Fibroblast of lung (primary cell): ENCODE measurements at regions not wholly inside any gene's neighbourhood (a gene's known extent, or its start where the extent isn't known, plus 50 kb on each side); places are given as distances from the start of the nearest gene placed in this dataset.

ENCODE experiments used
- DNase-seq, 2 donors: peaks; one replicate each; pipeline versions ENCODE4 v3.0.0 to v3.0.0-alpha.2; 2010; ENCODE audit warnings: low read depth in 2 of 2
- H2AFZ ChIP-seq: 2 replicates; pipeline ENCODE4 v1.5.1; 2012; ENCODE audit warnings: low read length, control low read depth, inconsistent platforms
- H3K27ac ChIP-seq: 2 replicates; pipeline ENCODE4 v1.5.1; 2011; ENCODE audit warnings: low read length, control low read depth; ENCODE audit not compliant: insufficient read depth
- H3K27me3 ChIP-seq: 2 replicates; pipeline ENCODE4 v1.5.1; 2011; ENCODE audit warnings: mild to moderate bottlenecking, low read length; ENCODE audit not compliant: control insufficient read depth, insufficient read depth
- H3K36me3 ChIP-seq: 2 replicates; pipeline ENCODE4 v1.5.1; 2011; ENCODE audit warnings: low read length; ENCODE audit not compliant: control insufficient read depth, insufficient read depth
- H3K4me1 ChIP-seq: 2 replicates; pipeline ENCODE4 v1.5.1; 2011; ENCODE audit warnings: low read length; ENCODE audit not compliant: control insufficient read depth, insufficient read depth; ENCODE audit errors: extremely low read depth
- H3K4me2 ChIP-seq: 2 replicates; pipeline ENCODE4 v1.5.1; 2011; ENCODE audit warnings: low read length, control low read depth; ENCODE audit not compliant: insufficient read depth; ENCODE audit errors: extremely low read depth
- H3K4me3 ChIP-seq, 4 experiments: fragments of 200-600 bp in 1 of 4; sonication (generic) in 1 of 4; replicated peaks in 1 of 4; 2 replicates each; pipeline ENCODE4 v1.5.1; 2011 to 2016; ENCODE audit warnings: low read length in 4 of 4, low read depth in 3 of 4, mild to moderate bottlenecking in 3 of 4, control low read depth in 2 of 4, inconsistent platforms in 1 of 4, mixed read lengths in 1 of 4; ENCODE audit not compliant: insufficient read depth in 1 of 4; ENCODE audit errors: control extremely low read depth in 1 of 4
- H3K79me2 ChIP-seq: 2 replicates; pipeline ENCODE4 v1.5.1; 2012; ENCODE audit warnings: mild to moderate bottlenecking, low read length, inconsistent platforms; ENCODE audit not compliant: control insufficient read depth, insufficient read depth
- H3K9ac ChIP-seq: 2 replicates; pipeline ENCODE4 v1.5.1; 2011; ENCODE audit warnings: mild to moderate bottlenecking, low read length, control low read depth; ENCODE audit not compliant: insufficient read depth
- H3K9me3 ChIP-seq: 2 replicates; pipeline ENCODE4 v1.5.1; 2012; ENCODE audit warnings: low read depth, low read length; ENCODE audit not compliant: control insufficient read depth, insufficient read depth
- H4K20me1 ChIP-seq: 2 replicates; pipeline ENCODE4 v1.5.1; 2011; ENCODE audit warnings: low read length; ENCODE audit not compliant: control insufficient read depth, insufficient read depth; ENCODE audit errors: extremely low read depth
- CTCF ChIP-seq, 2 donors: IDR thresholded peaks in 1 of 2; conservative IDR thresholded peaks in 1 of 2; 1 replicate in 1 of 2; 2 replicates in 1 of 2; pipeline ENCODE4 v1.5.1; 2011 to 2012; ENCODE audit warnings: low read length in 2 of 2, control low read depth in 1 of 2, inconsistent platforms in 1 of 2, low read depth in 1 of 2, mild to moderate bottlenecking in 1 of 2
- EZH2 ChIP-seq: IDR thresholded peaks from 2 replicates; pipeline ENCODE4 v1.5.1; 2012; ENCODE audit warnings: low read length, control low read depth, mild to moderate bottlenecking; ENCODE audit errors: missing control alignments

GRCh38 chr2:62577994-62578781 is 72.2 kb upstream of the TMEM17 start:
- no peak overlapping the region for H3K4me3 ChIP-seq
- H3K9me3 ChIP-seq = no peaks in the 10 kb centered on the region
- H3K27ac ChIP-seq = peak overlapping the region; percentile 76
- no peaks in the 10 kb centered on the region for H3K79me2 ChIP-seq
- peaks cover 20% of the 10 kb centered on the region for H3K4me1 ChIP-seq
- H3K36me3 ChIP-seq = no peaks in the 10 kb centered on the region
- TF ChIP-seq CTCF (conservative IDR thresholded peaks at IDR 0.05 in 1 of 2, IDR thresholded peaks at IDR 0.05 in 1 of 2; ENCODE audit: low read depth in 1 of 2, low read length in 2 of 2) = no peak
- no peak for TF ChIP-seq EZH2
- no peaks in the 10 kb centered on the region for H4K20me1 ChIP-seq
- H3K4me2 ChIP-seq = peak overlapping the region; percentile 16
- DNase-seq = peak; percentile 81 to 97
- H3K27me3 ChIP-seq = no peaks in the 10 kb centered on the region
- H3K9ac ChIP-seq = no peak overlapping the region
- H2AFZ ChIP-seq = no peak overlapping the region

- Histone ChIP-seq H2AFZ (no peak overlapping the region), H3K27ac (no peak overlapping the region)
- TF ChIP-seq EZH2 = no peak
- no peak for TF ChIP-seq CTCF (conservative IDR thresholded peaks at IDR 0.05 in 1 of 2, IDR thresholded peaks at IDR 0.05 in 1 of 2; ENCODE audit: low read depth in 1 of 2, low read length in 2 of 2)
Observed at GRCh38 chr2:62576276-62576939, 70.4 kb upstream of the TMEM17 start.

GRCh38 chr2:62573936-62574335 is 67.9 kb upstream of the TMEM17 start:
- no peak overlapping the region for H3K9ac ChIP-seq
- no peak overlapping the region for H2AFZ ChIP-seq
- peak in 1 of 2 donors; percentile 23 for DNase-seq
- no peaks in the 10 kb centered on the region for H3K79me2 ChIP-seq
- H3K27ac ChIP-seq = no peak overlapping the region
- no peak overlapping the region for H3K4me2 ChIP-seq
- H3K4me1 ChIP-seq = peaks cover 16% of the 10 kb centered on the region
- no peak overlapping the region for H3K4me3 ChIP-seq
- no peak for TF ChIP-seq CTCF (conservative IDR thresholded peaks at IDR 0.05 in 1 of 2, IDR thresholded peaks at IDR 0.05 in 1 of 2; ENCODE audit: low read depth in 1 of 2, low read length in 2 of 2)
- TF ChIP-seq EZH2 = no peak
- H3K36me3 ChIP-seq = no peaks in the 10 kb centered on the region
- no peaks in the 10 kb centered on the region for H3K27me3 ChIP-seq
- H3K9me3 ChIP-seq = no peaks in the 10 kb centered on the region
- no peaks in the 10 kb centered on the region for H4K20me1 ChIP-seq

More at GRCh38 chr2:62576276-62576939, 70.4 kb upstream of the TMEM17 start:
- H3K36me3 ChIP-seq = no peaks in the 10 kb centered on the region
- no peaks in the 10 kb centered on the region for H3K27me3 ChIP-seq
- DNase-seq = no peak
- no peak overlapping the region for H3K9ac ChIP-seq
- no peaks in the 10 kb centered on the region for H3K79me2 ChIP-seq
- no peaks in the 10 kb centered on the region for H3K9me3 ChIP-seq
- H3K4me1 ChIP-seq = peaks cover 20% of the 10 kb centered on the region
- H4K20me1 ChIP-seq = no peaks in the 10 kb centered on the region
- no peak overlapping the region for H3K4me2 ChIP-seq
- no peak overlapping the region for H3K4me3 ChIP-seq
